Retinal pigment epithelial cell (primary cell): ENCODE measurements at regions not wholly inside any gene's neighbourhood (a gene's known extent, or its start where the extent isn't known, plus 50 kb on each side); places are given as distances from the start of the nearest gene placed in this dataset.
A peak's percentile ranks its signal among the peaks of the same experiment; 100 is the strongest.
"Not testable (repeated sequence)": the region's sequence is repeated elsewhere in the genome, so short reads cannot be mapped to it uniquely, and the experiment has no call there.

Experiments
- DNase-seq: peaks from one replicate; pipeline ENCODE4 v3.0.0-alpha.2; 2010; ENCODE audit warnings: low read depth
- H3K4me3 ChIP-seq: 2 replicates; pipeline ENCODE4 v1.5.1; 2011; ENCODE audit warnings: mild to moderate bottlenecking, low read length, control low read depth, moderate library complexity
- CTCF ChIP-seq: conservative IDR thresholded peaks from 2 replicates; pipeline ENCODE4 v1.5.1; 2011; ENCODE audit warnings: low read depth, low read length, control low read depth, inconsistent platforms

GRCh38 chr5:127176769-127177168 lies 103.5 kb upstream of the C5orf63 start:
- no peak overlapping the region for H3K4me3 ChIP-seq
- DNase-seq: peak; percentile 10
- TF ChIP-seq CTCF: no peak

GRCh38 chr5:127182631-127183030 lies 108.0 kb upstream of the MEGF10 start:
- DNase-seq, H3K4me3 ChIP-seq: not testable (repeated sequence)

GRCh38 chr5:127183332-127183731 lies 107.3 kb upstream of the MEGF10 start:
- no peak overlapping the region for H3K4me3 ChIP-seq
- TF ChIP-seq CTCF: no peak
- no peak for DNase-seq

GRCh38 chr5:127184851-127185250 lies 105.7 kb upstream of the MEGF10 start:
- DNase-seq: no peak
- no peak for TF ChIP-seq CTCF
- H3K4me3 ChIP-seq: no peak overlapping the region

- no peak for DNase-seq
- no peak for TF ChIP-seq CTCF
Measured at GRCh38 chr5:127186657-127187056, 103.9 kb upstream of the MEGF10 start.

GRCh38 chr5:127187706-127188105 lies 102.9 kb upstream of the MEGF10 start:
- no peak for TF ChIP-seq CTCF
- no peak overlapping the region for H3K4me3 ChIP-seq

More at GRCh38 chr5:127186657-127187056, 103.9 kb upstream of the MEGF10 start:
- no peak overlapping the region for H3K4me3 ChIP-seq

GRCh38 chr5:127192150-127192549 lies 98.4 kb upstream of the MEGF10 start:
- H3K4me3 ChIP-seq: no peak overlapping the region
- TF ChIP-seq CTCF: no peak
- DNase-seq: no peak

More at GRCh38 chr5:127187706-127188105, 102.9 kb upstream of the MEGF10 start:
- DNase-seq: no peak

- DNase-seq: no peak
- TF ChIP-seq CTCF: no peak
- no peak overlapping the region for H3K4me3 ChIP-seq
Measured at GRCh38 chr5:127192836-127193338, 97.7 kb upstream of the MEGF10 start.
